ENCODE measurements at regions not wholly inside any gene's neighbourhood (a gene's known extent, or its start where the extent isn't known, plus 50 kb on each side); places are given as distances from the start of the nearest gene placed in this dataset.

DNA sequence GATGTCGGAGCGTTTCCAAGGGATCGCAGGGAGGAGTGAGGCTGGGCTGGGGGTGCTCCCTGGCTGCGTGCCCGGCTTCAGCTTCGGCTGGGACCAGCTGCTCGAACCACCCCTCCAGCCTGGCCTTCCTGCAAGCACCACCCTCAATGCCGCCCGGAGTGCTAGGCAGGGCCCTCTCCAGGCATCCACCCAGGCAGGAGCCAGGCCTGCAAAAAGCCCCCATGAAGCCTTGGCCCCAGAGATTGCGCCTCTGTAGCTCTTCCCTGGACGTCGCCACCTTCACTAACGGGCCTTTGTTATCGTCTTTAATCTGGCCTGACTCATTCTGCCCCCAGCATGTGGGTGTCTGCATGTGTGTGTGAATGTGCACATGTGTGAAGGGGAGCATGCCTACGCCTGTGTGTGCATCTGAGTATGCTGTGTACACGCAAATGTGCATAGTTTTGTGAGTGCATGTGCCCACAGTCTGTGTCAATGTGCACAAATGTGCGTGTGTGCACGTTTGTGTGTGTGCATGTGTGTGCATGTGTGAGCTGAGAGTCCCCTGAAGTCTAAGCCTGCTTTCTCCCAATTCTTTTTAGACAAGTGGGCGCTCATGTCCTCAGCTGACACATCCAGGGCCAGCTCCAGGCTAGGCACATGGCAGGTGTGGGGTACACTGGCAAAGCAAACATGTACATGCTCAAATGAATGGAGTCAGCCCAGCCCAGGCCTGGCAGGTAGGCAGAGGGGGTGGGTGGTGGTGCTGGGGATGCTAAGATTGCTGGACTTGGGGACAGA, 195.4 kb upstream of the C14orf180 start:
- DNase-seq (ENCODE audit: low read depth in 2 of 3, low spot score in 1 of 3), result no peak

GRCh38 chr14:104384776-104385071, 194.8 kb upstream of the C14orf180 start:
- no peak for DNase-seq (ENCODE audit: low read depth in 2 of 3, low spot score in 1 of 3)

GRCh38 chr14:104385111-104385510, 194.5 kb upstream of the C14orf180 start:
- DNase-seq (ENCODE audit: low read depth in 2 of 3, low spot score in 1 of 3), result no peak

DNA sequence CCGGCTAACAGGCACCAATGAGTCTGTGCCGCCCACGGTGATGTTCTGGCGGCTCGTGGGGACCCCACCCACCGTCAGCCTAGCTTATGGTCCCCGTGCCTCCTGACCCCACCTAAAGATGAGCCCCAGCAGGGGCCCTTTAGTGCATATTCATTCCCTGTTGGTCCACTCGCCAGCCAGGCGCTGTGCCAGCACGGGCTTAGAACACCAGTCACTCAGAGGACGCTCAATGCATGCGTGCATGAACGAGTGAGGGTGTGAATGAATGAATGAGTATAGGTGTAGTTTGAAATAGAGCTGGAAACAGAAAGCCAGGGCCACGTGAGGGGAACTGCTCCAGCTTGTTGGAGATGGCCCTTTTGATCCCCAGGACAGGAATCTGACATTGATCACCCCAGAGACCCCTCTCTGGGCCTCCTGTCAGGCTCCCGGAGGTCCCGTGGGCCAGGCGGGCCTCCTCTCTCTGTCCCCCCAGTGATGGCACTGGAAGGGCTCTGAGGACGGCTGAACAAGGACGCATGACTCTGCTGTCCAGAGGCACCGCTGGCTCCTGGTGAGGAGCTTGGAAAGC, 193.9 kb upstream of the C14orf180 start:
- no peak for DNase-seq (ENCODE audit: low read depth in 2 of 3, low spot score in 1 of 3)

GRCh38 chr14:104386151-104386841, 193.3 kb upstream of the C14orf180 start:
- DNase-seq (ENCODE audit: low read depth in 2 of 3, low spot score in 1 of 3), result no peak

DNA sequence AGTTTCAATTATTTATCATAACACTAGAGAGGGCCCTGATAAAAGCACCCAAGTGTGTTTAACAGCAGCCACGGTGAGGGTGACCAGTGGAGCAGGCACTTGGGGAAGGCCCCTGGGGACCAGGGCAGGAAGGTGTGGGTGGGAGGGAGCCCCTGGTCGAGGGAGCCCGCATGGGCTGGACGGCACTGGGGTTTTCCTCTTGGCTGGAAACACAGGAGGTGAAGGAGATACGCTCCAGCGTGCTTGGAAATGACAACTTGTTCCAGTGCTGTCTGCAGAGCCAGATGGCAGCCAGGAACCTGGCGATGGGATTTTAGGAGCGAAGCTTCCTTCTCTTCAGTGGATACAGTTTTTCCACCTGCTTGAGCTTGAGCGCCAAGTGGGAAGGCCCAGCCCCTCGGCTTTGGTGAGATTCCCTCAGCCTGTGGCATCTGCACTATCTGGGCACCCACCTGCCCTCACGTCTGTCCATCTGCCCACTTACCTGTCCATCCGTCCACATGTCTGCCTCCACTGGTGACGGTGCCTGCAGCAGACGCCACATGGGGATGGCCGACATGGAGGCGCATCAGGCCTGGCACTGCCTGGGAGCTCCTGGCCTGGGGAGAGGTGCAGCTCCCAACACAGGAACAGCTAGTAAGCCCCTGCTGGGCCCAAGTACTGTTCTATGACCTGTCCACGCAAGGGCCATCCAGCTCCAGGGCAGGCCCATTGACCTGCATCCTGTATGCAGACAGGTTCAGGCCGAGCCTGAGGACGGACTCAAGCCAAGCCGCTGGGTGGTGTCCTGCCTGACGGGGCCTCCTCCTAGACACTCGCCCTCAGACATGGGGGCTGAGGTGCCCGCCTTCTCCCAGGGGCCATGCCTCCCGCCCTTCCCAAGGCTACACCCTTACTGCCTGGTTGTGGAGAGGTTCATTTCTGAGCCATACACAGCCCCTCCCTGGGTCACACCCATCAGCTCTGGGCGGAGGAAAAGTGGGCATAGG, 192.2 kb upstream of the C14orf180 start:
- DNase-seq (ENCODE audit: low read depth in 2 of 3, low spot score in 1 of 3), result no peak

DNA sequence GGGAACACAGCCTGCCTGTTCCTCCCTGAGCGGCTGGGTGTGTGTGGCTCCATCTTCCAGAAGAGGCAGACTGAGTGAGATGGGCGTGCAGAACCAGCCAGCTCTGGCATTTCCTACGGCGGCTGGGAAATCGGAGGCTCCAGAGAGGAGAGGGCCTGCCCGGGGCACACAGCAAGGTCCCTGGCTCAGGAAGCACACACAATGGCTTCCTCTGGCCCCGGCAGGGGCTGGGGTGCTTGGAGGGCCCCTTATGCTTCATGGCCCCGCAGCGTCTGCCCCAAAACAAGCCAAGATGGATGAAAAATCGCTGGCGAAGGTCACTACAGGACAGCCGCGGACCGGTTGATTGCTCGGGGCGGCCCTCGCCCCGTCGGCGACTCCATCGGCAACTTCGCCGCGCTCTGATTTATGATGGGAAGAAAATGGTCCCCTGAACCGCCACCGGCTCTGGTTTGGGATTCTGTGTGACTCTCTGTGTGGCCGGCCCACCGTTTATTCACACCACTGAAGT, 191.5 kb upstream of the C14orf180 start:
- no peak for DNase-seq (ENCODE audit: low read depth in 2 of 3, low spot score in 1 of 3)

DNA sequence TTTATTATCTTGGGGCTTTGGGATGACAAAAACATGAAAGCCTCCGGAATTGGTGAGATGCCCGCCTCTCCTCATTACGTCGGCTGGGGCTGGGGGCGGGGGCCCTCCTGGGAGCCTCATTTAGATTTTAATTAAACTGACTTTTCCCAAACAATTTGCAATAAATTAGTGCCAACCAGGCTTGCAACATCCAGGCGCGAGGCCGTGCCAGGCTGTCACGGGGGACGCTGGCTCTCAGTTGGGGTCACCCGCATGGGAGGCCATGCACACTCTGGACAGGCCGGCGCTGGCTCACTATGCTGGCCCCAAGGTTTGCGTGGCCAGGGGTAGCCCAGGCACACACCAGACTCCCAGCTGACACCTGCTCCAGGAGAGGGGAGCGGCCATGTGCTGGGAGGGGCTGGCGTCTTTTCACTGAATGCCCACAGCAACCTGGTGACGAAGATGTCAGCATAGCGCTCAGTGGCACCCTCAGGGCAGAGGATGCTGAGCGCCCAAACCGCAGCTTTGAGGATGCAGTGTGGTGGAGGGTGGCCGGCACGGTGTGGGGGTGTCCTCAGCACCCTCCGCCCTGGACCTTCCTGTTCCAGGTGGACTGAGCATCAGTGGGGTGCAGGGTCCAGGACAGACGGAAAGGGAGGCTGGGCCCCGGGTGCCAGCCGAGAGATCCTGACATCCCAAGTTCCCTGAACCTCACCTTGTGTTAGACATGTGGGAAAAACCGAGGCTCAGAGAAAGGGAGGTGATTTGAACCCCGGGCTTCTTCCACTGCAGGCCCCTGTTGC, 190.8 kb upstream of the C14orf180 start:
- no peak for DNase-seq (ENCODE audit: low read depth in 2 of 3, low spot score in 1 of 3)

DNA sequence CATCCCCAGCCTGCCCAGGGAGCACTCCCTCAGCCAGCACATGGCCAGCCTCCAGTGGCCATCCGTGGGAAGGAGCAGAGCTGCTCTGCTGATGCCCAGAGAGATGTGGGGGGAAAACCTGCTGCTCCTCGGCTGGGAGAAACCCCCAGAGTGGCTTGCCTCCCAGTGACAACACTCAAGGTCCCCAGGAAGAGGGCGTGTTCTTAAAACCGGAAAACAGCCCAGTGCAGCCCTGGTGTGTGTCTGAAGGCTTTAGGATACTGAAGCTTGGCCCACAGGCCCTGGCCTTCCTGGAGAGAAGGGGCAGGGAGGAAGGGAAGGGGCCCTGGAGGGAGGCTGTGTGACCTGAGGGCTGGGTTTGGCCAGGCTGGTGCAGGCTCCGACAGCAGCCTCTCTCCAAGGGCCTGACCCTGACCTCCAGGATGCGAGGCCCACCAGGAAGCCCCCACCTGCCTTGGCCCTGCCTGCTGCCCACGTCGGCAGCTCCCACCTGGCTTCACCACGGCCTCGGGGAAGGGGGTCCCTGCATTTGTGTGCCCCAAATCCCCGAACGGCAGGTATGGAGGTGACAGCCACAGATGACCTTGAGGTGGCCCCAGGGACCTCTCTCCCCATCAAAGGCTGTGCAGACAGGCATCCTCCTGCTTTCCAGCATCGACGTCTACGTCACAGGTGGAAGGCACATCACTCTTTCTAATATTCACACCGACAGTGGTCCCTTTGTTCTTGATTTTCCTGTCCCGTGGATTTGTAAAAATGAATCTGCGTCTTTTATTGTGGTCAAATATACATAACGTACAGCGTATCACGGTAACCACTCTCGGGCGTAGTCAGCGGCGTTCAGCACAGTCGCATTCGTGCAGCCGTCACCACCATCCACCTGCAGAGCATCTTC, 190.0 kb upstream of the C14orf180 start:
- DNase-seq (ENCODE audit: low read depth in 2 of 3, low spot score in 1 of 3), result no peak

DNA sequence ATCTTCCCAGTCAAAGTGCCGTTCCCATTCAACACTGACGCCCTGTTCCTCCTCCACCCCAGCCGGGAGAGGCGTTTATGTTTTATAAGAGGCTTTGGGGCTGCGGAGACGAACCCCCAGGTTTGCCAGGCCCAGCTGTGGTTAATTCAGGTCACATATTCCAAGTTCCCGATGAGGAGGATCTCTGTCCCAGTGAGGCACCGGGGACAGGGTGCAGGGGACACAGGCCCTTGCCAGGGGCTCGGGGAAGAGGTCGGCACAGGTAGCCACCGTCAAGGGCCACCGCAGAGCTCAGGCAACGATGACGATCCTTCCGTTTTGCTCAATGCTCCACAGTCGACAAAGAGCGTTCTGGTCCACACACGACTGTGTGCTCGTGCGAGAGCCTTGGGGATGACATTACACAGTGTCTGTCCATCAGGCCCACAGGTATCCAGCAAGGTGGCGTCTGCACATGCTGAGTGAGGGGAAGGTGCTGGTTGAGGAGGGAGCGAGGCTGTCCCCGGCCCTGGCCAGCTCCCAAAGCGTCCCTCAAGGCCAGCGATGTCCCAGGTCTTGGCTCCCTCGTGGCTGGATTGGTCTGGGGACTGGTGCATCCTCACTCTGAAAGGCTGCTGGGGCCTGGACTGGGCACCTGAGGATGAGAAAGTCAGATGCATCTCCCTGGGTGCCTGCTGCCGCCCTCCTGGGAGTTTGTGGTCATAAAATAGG, 189.2 kb upstream of the C14orf180 start:
- DNase-seq (ENCODE audit: low read depth in 2 of 3, low spot score in 1 of 3), result no peak

- DNase-seq (ENCODE audit: low read depth in 2 of 3, low spot score in 1 of 3), result no peak
Measured at GRCh38 chr14:104390941-104391901, 188.3 kb upstream of the C14orf180 start.

DNA sequence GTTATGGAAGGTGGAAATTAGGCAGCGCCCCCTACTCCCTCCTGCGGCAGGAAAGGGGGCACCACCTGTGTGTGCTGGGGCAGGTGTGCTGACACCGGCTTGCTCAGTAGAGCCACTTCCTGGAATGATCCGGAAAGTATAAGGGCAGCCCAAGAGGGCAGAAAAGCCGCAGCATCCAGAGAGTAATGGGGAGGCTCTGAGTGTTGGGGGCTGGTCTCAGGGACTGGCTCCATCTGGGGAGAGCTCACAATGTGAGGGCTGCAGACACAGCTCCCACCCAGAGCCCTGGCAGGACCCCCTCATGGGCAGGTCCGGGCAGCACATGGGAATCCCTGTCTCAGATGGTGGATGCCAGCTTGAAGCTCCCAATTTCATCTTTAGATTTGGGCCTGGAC, 187.6 kb upstream of the C14orf180 start:
- DNase-seq (ENCODE audit: low read depth in 2 of 3, low spot score in 1 of 3), result no peak

DNA sequence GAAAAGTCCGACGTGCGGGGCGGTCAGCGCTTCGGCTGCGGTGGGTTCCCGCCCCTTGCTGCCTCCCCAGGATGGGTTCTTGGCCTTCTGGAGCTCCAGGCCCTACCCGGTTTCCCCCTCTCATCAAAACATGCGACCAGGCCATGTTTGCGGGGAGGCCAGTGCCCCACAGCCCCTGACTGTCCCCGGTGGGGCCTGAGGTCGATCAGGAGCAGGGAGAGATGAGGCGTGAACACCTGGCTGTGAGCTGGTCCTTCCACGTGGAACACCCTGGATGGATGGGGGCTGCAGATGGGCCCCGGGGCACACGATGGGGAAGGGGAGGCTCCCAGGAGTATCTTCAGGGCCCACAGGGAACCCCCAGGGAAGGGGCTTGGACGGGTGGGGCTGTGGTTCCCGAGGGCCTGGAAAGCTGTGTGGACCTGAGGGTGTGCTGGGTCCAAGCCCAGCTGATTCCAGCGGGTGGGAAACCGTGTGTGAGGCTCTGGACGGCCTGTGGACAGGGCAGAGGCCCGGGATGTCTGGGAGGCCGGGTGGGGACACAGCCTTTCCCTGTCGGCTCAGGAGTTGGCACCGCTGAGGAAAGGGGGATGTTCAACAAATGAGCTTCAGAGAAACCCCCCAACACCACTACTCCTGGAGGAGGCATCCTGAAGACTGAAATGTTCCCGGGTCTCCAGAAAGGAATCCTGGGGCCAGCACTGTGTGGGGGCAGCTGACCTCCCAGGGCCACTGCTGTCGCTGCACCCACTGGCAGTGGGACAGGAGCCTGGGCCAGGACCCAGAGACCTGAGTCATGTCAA, 187.0 kb upstream of the C14orf180 start:
- no peak for DNase-seq (ENCODE audit: low read depth in 2 of 3, low spot score in 1 of 3)

- no peak for DNase-seq (ENCODE audit: low read depth in 2 of 3, low spot score in 1 of 3)
Measured at GRCh38 chr14:104393199-104393897, 186.2 kb upstream of the C14orf180 start.

- DNase-seq (ENCODE audit: low read depth in 2 of 3, low spot score in 1 of 3), result peak in 2 of 3 donors; percentile 27 to 37
Measured at GRCh38 chr14:104393898-104394381, 185.6 kb upstream of the C14orf180 start.

GRCh38 chr14:104394409-104394851, 185.1 kb upstream of the C14orf180 start:
- no peak for DNase-seq (ENCODE audit: low read depth in 2 of 3, low spot score in 1 of 3)

All from stimulated activated CD4-positive, alpha-beta T cell treated with anti-CD3 and anti-CD28 coated beads, Interleukin-12 subunit alpha, Interleukin-12 subunit beta, amount 100 ng/mL, for 48 hours (primary cell).